BE2C (cell line): ENCODE measurements at regions not wholly inside any gene's neighbourhood (a gene's known extent, or its start where the extent isn't known, plus 50 kb on each side); places are given as distances from the start of the nearest gene placed in this dataset.

Experiments
- DNase-seq: peaks from one replicate; pipeline ENCODE4 v3.0.0-alpha.2; 2020
- H3K27me3 ChIP-seq: fragments of 250-450 bp; sonication (Bioruptor Pico); 2 replicates; pipeline ENCODE4 v1.5.1; 2020; ENCODE audit warnings: mild to moderate bottlenecking
- H3K36me3 ChIP-seq: fragments of 250-450 bp; sonication (Bioruptor Pico); 2 replicates; pipeline ENCODE4 v1.5.1; 2020; ENCODE audit warnings: mild to moderate bottlenecking
- H3K4me1 ChIP-seq: fragments of 250-450 bp; sonication (Bioruptor Pico); 2 replicates; pipeline ENCODE4 v1.5.1; 2020
- H3K4me3 ChIP-seq: 2 replicates; pipeline ENCODE4 v1.5.1; 2011; ENCODE audit warnings: low read depth, low read length
- H3K9me3 ChIP-seq: fragments of 250-450 bp; sonication (Bioruptor Pico); 2 replicates; pipeline ENCODE4 v1.5.1; 2020
- CTCF ChIP-seq: IDR thresholded peaks from 2 replicates; pipeline ENCODE4 v1.5.1; 2012; ENCODE audit warnings: mild to moderate bottlenecking, low read depth, low read length

GRCh38 chr13:88071371-88071770 lies 400.2 kb downstream of the SLITRK5 start:
- Histone ChIP-seq H3K4me3 (no peak overlapping the region), H3K27me3 (no peaks in the 10 kb centered on the region), H3K4me1 (peaks cover 8% of the 10 kb centered on the region), H3K36me3 (no peaks in the 10 kb centered on the region), H3K9me3 (no peaks in the 10 kb centered on the region)
- DNase-seq: no peak
- TF ChIP-seq CTCF: no peak

- no peak overlapping the region for H3K4me3 ChIP-seq
- H3K27me3 ChIP-seq: no peaks in the 10 kb centered on the region
- no peak for DNase-seq
- no peak for TF ChIP-seq CTCF
- H3K36me3 ChIP-seq: no peaks in the 10 kb centered on the region
- no peaks in the 10 kb centered on the region for H3K9me3 ChIP-seq
- H3K4me1 ChIP-seq: peaks cover 8% of the 10 kb centered on the region
Measured at GRCh38 chr13:88074794-88075510, 403.8 kb downstream of the SLITRK5 start.

- Histone ChIP-seq H3K27me3 (no peaks in the 10 kb centered on the region), H3K9me3 (no peaks in the 10 kb centered on the region), H3K36me3 (no peaks in the 10 kb centered on the region), H3K4me1 (peaks cover 3% of the 10 kb centered on the region), H3K4me3 (no peak overlapping the region)
- DNase-seq: no peak
- TF ChIP-seq CTCF: no peak
Measured at GRCh38 chr13:88085036-88085435, 413.9 kb downstream of the SLITRK5 start.

GRCh38 chr13:88086577-88086976 lies 415.4 kb downstream of the SLITRK5 start:
- no peaks in the 10 kb centered on the region for H3K36me3 ChIP-seq
- no peak overlapping the region for H3K4me3 ChIP-seq
- no peak for TF ChIP-seq CTCF
- H3K9me3 ChIP-seq: no peaks in the 10 kb centered on the region
- peaks cover 3% of the 10 kb centered on the region for H3K4me1 ChIP-seq
- H3K27me3 ChIP-seq: no peaks in the 10 kb centered on the region
- no peak for DNase-seq

- H3K9me3 ChIP-seq: no peaks in the 10 kb centered on the region
Measured at GRCh38 chr13:88097541-88097940, 426.4 kb downstream of the SLITRK5 start.

More at GRCh38 chr13:88097541-88097940, 426.4 kb downstream of the SLITRK5 start:
- Histone ChIP-seq H3K27me3 (no peaks in the 10 kb centered on the region), H3K4me1 (no peaks in the 10 kb centered on the region), H3K4me3 (no peak overlapping the region), H3K36me3 (no peaks in the 10 kb centered on the region)
- DNase-seq: no peak
- TF ChIP-seq CTCF: no peak
